Endothelial cell (in vitro differentiated cells): ENCODE measurements at regions not wholly inside any gene's neighbourhood (a gene's known extent, or its start where the extent isn't known, plus 50 kb on each side); places are given as distances from the start of the nearest gene placed in this dataset.

Source experiments
- DNase-seq: peaks from one replicate; pipeline ENCODE4 v3.0.0; 2021; ENCODE audit warnings: low spot score
- H3K27ac Mint-ChIP-seq: one replicate; pipeline ENCODE4 v1.8.0; 2021; ENCODE audit warnings: mixed read lengths, inconsistent platforms; ENCODE audit not compliant: unreplicated experiment
- H3K27me3 Mint-ChIP-seq: one replicate; pipeline ENCODE4 v1.8.0; 2021; ENCODE audit warnings: mild to moderate bottlenecking, moderate library complexity, mixed read lengths, inconsistent platforms; ENCODE audit not compliant: unreplicated experiment
- H3K36me3 Mint-ChIP-seq: one replicate; pipeline ENCODE4 v1.8.0; 2021; ENCODE audit warnings: mild to moderate bottlenecking, low read depth, mixed read lengths, inconsistent platforms; ENCODE audit not compliant: unreplicated experiment
- H3K4me1 Mint-ChIP-seq: one replicate; pipeline ENCODE4 v1.8.0; 2021; ENCODE audit warnings: mild to moderate bottlenecking, mixed read lengths, inconsistent platforms; ENCODE audit not compliant: unreplicated experiment
- H3K4me3 Mint-ChIP-seq: one replicate; pipeline ENCODE4 v1.8.0; 2021; ENCODE audit warnings: mild to moderate bottlenecking, mixed read lengths, inconsistent platforms; ENCODE audit not compliant: unreplicated experiment
- H3K9me3 Mint-ChIP-seq: one replicate; pipeline ENCODE4 v1.8.0; 2021; ENCODE audit warnings: mixed read lengths, inconsistent platforms; ENCODE audit not compliant: unreplicated experiment
- TF ChIP-seq, protein P1 (sequence below): fragments of 200-600 bp; sonication (generic); IDR thresholded peaks from one replicate; pipeline ENCODE4 v1.5.0; 2021; ENCODE audit warnings: antibody characterized with exemption; ENCODE audit not compliant: unreplicated experiment

DNA sequence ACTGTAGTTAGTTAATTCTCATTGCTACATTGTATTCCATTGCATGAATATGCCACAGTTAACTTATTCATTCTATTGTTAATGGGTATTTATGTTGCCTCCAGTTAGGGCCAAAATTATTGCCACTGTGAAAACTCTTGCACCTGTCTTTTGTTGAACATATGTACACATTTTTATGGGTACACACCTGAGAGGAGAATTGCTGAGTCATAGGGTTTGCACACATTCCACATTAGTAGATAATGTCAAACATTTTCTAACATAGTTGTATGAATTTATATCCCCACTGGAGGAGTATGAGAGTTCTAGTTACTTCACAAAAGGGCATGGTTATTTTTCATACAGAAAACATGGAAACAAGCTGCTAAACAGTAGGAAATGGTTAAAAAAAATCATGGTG is 338.4 kb downstream of the FOXO1 start:
- TF ChIP-seq, protein P1, sequence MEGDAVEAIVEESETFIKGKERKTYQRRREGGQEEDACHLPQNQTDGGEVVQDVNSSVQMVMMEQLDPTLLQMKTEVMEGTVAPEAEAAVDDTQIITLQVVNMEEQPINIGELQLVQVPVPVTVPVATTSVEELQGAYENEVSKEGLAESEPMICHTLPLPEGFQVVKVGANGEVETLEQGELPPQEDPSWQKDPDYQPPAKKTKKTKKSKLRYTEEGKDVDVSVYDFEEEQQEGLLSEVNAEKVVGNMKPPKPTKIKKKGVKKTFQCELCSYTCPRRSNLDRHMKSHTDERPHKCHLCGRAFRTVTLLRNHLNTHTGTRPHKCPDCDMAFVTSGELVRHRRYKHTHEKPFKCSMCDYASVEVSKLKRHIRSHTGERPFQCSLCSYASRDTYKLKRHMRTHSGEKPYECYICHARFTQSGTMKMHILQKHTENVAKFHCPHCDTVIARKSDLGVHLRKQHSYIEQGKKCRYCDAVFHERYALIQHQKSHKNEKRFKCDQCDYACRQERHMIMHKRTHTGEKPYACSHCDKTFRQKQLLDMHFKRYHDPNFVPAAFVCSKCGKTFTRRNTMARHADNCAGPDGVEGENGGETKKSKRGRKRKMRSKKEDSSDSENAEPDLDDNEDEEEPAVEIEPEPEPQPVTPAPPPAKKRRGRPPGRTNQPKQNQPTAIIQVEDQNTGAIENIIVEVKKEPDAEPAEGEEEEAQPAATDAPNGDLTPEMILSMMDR, result no peak
- no peak overlapping the region for H3K4me3 Mint-ChIP-seq
- no peak for DNase-seq
- peaks cover 16% of the 10 kb centered on the region for H3K4me1 Mint-ChIP-seq
- H3K9me3 Mint-ChIP-seq, result peaks cover 5% of the 10 kb centered on the region
- H3K27me3 Mint-ChIP-seq, result peaks cover 2% of the 10 kb centered on the region
- H3K27ac Mint-ChIP-seq, result peak overlapping the region; percentile 53
- H3K36me3 Mint-ChIP-seq, result peaks cover 14% of the 10 kb centered on the region

DNA sequence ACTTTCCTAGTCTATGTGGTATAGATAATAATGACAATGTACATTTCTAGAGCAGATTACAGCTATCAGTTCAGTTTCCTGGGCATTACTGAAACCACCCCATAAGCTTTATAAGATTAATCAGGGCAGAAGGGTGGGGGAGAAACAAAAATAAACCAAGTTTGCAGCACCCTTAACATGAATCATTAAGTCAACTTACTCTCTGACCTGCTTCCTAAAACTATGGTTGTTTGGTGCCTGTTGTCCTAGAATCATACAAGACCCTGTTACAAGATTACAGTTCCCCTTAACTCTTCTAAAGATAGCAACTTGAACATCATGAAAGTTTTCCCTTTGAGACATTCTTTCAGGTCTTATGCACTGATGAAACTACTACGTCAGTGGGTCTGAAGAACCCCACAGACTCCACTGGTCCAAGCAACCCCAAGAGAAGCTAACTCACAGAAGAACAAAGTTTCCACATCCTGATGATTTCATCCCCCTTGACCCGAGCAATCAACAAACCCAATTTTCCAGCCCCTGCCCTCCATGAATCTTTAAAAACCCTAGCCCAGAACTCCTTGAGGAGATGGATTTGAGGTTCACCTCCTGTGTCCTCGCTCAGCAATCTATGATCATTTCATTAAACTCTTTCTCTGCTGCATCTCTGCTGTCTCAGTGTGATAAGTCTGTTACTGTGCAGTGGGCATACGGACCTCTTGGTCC is 336.5 kb downstream of the FOXO1 start:
- TF ChIP-seq, protein P1, result no peak
- no peak for DNase-seq
- H3K4me1 Mint-ChIP-seq, result peaks cover 16% of the 10 kb centered on the region
- H3K27me3 Mint-ChIP-seq, result peaks cover 2% of the 10 kb centered on the region
- no peak overlapping the region for H3K27ac Mint-ChIP-seq
- H3K4me3 Mint-ChIP-seq, result no peak overlapping the region
- H3K9me3 Mint-ChIP-seq, result no peaks in the 10 kb centered on the region
- H3K36me3 Mint-ChIP-seq, result peaks cover 4% of the 10 kb centered on the region

DNA sequence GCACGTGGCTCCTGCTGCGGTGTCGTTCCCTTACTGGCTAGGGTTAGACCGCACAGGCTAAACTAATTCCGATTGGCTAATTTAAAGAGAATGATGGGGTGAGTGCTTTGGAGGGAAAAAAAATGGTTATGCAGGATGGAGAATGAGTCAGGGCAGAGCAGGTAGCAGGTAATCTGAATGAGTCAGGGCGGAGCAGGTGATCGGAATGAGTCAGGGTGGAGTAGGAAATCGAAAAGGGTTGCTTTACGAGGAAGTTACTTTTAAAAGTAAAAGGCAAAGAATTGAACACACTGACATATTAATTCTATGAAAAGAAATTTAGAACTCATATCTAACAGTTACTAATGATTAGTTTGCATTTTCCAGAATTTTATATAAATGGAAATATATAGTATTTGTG is 335.5 kb downstream of the FOXO1 start:
- TF ChIP-seq, protein P1, result no peak
- Mint-ChIP-seq H3K27me3 (no peaks in the 10 kb centered on the region), H3K9me3 (no peaks in the 10 kb centered on the region), H3K4me3 (no peak overlapping the region), H3K36me3 (peaks cover 4% of the 10 kb centered on the region), H3K4me1 (peaks cover 9% of the 10 kb centered on the region), H3K27ac (no peak overlapping the region)
- no peak for DNase-seq

DNA sequence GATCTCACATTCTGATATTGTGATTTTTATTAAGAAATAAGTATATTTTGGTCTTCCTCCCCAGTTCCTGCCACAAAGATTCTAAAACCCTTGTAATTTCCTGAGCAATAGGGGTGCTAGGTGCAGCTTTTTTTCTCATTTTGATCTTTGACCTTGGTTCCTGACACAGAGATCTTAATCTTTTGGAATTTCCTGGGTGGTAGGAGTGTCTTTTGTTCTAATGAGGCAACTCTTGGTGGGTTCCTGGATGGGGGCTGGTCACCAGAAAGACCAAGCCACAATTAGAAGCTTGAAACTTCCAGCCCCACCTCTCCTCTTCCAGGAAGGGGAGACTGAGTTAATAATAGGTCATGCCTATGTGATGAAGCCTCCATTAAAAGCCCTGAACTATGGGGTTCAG is 334.6 kb downstream of the FOXO1 start:
- no peaks in the 10 kb centered on the region for H3K9me3 Mint-ChIP-seq
- TF ChIP-seq, protein P1, result no peak
- H3K27me3 Mint-ChIP-seq, result peaks cover 2% of the 10 kb centered on the region
- no peak overlapping the region for H3K4me3 Mint-ChIP-seq
- peaks cover 6% of the 10 kb centered on the region for H3K4me1 Mint-ChIP-seq
- no peak for DNase-seq
- no peak overlapping the region for H3K27ac Mint-ChIP-seq
- H3K36me3 Mint-ChIP-seq, result peaks cover 4% of the 10 kb centered on the region

DNA sequence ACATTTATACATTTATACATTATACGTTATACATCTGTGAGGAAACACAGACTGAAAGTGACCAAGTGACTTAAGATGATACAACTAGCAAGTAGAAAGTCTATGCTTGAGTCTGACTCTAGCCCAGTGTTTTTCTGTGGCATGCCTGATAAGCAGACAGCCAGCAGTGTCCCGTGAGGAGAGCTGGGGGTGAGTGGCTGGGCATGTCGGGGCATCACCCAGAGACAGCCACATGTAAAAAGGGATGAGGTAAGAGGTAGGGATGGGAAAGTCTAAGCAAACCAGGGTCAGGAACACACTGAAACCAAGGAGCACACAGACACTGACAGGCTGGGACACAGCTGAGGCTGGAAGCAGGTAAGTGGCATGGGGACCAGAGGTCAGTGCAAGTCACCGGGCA is 333.2 kb downstream of the FOXO1 start:
- Mint-ChIP-seq H3K4me1 (peaks cover 13% of the 10 kb centered on the region), H3K36me3 (peaks cover 4% of the 10 kb centered on the region), H3K27ac (no peak overlapping the region), H3K27me3 (peaks cover 2% of the 10 kb centered on the region), H3K9me3 (no peaks in the 10 kb centered on the region), H3K4me3 (no peak overlapping the region)
- TF ChIP-seq, protein P1, result no peak
- no peak for DNase-seq
